ENCODE measurements at regions not wholly inside any gene's neighbourhood (a gene's known extent, or its start where the extent isn't known, plus 50 kb on each side); places are given as distances from the start of the nearest gene placed in this dataset.
"Not testable (repeated sequence)": the region's sequence is repeated elsewhere in the genome, so short reads cannot be mapped to it uniquely, and the experiment has no call there.

GRCh38 chr7:85796956-85797355, 610.1 kb upstream of the SEMA3D start:
- DNase-seq (ENCODE audit: low read depth in 1 of 2, low spot score in 1 of 2): no peak
- TF ChIP-seq, protein P1, sequence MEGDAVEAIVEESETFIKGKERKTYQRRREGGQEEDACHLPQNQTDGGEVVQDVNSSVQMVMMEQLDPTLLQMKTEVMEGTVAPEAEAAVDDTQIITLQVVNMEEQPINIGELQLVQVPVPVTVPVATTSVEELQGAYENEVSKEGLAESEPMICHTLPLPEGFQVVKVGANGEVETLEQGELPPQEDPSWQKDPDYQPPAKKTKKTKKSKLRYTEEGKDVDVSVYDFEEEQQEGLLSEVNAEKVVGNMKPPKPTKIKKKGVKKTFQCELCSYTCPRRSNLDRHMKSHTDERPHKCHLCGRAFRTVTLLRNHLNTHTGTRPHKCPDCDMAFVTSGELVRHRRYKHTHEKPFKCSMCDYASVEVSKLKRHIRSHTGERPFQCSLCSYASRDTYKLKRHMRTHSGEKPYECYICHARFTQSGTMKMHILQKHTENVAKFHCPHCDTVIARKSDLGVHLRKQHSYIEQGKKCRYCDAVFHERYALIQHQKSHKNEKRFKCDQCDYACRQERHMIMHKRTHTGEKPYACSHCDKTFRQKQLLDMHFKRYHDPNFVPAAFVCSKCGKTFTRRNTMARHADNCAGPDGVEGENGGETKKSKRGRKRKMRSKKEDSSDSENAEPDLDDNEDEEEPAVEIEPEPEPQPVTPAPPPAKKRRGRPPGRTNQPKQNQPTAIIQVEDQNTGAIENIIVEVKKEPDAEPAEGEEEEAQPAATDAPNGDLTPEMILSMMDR (IDR thresholded peaks at IDR 0.05; ENCODE audit: insufficient read depth, low read length): no peak
- TF ChIP-seq GABPA (IDR thresholded peaks at IDR 0.05; ENCODE audit: low read depth): no peak
- TF ChIP-seq, protein P2, sequence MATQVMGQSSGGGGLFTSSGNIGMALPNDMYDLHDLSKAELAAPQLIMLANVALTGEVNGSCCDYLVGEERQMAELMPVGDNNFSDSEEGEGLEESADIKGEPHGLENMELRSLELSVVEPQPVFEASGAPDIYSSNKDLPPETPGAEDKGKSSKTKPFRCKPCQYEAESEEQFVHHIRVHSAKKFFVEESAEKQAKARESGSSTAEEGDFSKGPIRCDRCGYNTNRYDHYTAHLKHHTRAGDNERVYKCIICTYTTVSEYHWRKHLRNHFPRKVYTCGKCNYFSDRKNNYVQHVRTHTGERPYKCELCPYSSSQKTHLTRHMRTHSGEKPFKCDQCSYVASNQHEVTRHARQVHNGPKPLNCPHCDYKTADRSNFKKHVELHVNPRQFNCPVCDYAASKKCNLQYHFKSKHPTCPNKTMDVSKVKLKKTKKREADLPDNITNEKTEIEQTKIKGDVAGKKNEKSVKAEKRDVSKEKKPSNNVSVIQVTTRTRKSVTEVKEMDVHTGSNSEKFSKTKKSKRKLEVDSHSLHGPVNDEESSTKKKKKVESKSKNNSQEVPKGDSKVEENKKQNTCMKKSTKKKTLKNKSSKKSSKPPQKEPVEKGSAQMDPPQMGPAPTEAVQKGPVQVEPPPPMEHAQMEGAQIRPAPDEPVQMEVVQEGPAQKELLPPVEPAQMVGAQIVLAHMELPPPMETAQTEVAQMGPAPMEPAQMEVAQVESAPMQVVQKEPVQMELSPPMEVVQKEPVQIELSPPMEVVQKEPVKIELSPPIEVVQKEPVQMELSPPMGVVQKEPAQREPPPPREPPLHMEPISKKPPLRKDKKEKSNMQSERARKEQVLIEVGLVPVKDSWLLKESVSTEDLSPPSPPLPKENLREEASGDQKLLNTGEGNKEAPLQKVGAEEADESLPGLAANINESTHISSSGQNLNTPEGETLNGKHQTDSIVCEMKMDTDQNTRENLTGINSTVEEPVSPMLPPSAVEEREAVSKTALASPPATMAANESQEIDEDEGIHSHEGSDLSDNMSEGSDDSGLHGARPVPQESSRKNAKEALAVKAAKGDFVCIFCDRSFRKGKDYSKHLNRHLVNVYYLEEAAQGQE (IDR thresholded peaks at IDR 0.05; ENCODE audit: insufficient replicate concordance, low read depth): no peak
- TF ChIP-seq POLR2AphosphoS5 (IDR thresholded peaks at IDR 0.05; ENCODE audit: low read depth): no peak
- TF ChIP-seq SPI1 (IDR thresholded peaks at IDR 0.05; ENCODE audit: borderline replicate concordance, low read depth): no peak
- Histone ChIP-seq H3K27me3 (ENCODE audit: insufficient read depth, poor library complexity, severe bottlenecking) (no peaks in the 10 kb centered on the region), H3K4me3 (replicated peaks; ENCODE audit: insufficient read depth, low read length) (no peak overlapping the region), H3K27ac (replicated peaks) (no peak overlapping the region)

- not testable (repeated sequence) for H3K4me3 ChIP-seq (replicated peaks; ENCODE audit: insufficient read depth, low read length); DNase-seq (ENCODE audit: low read depth in 1 of 2, low spot score in 1 of 2); H3K27me3 ChIP-seq (ENCODE audit: insufficient read depth, poor library complexity, severe bottlenecking); H3K27ac ChIP-seq (replicated peaks)
Measured at GRCh38 chr7:85791098-85791497, 604.2 kb upstream of the SEMA3D start.

- no peaks in the 10 kb centered on the region for H3K27me3 ChIP-seq (ENCODE audit: insufficient read depth, poor library complexity, severe bottlenecking)
- TF ChIP-seq, protein P2 (IDR thresholded peaks at IDR 0.05; ENCODE audit: insufficient replicate concordance, low read depth): no peak
- no peak for TF ChIP-seq GABPA (IDR thresholded peaks at IDR 0.05; ENCODE audit: low read depth)
- no peak for TF ChIP-seq POLR2AphosphoS5 (IDR thresholded peaks at IDR 0.05; ENCODE audit: low read depth)
- TF ChIP-seq, protein P1 (IDR thresholded peaks at IDR 0.05; ENCODE audit: insufficient read depth, low read length): no peak
- TF ChIP-seq SPI1 (IDR thresholded peaks at IDR 0.05; ENCODE audit: borderline replicate concordance, low read depth): no peak
- no peak overlapping the region for H3K27ac ChIP-seq (replicated peaks)
- H3K4me3 ChIP-seq (replicated peaks; ENCODE audit: insufficient read depth, low read length): no peak overlapping the region
- no peak for DNase-seq (ENCODE audit: low read depth in 1 of 2, low spot score in 1 of 2)
Measured at GRCh38 chr7:85781606-85782005, 594.8 kb upstream of the SEMA3D start.

DNA sequence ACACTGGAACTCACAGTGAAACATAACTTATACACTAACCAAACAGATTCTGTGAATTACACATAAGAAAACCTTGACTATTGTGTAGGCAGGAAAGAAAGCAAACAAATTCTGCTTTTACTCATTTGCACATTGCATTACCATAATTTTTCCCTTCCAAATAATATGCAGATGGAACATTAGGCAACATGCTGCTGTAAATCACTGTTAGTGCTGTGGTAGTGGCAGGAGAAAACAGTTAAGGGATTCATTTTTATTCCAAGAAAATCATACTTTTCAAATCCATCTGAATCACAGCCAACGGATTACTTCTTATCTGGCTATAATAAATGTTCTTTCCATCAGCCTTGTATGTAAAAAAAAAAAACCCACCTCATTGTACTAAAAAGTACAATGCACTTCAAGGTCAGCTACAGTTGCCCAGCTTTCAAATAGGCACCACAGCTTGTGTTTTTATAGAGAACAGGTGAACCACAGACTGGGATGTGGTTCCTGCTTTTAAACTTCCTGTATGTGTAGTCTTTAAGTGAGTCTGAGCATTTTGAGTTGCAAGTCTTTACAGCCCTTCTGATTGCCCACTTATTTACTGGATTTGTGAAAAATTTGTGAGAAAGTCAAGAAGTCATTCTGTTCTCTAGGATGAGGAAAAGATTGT, 590.0 kb upstream of the SEMA3D start:
- H3K4me3 ChIP-seq (replicated peaks; ENCODE audit: insufficient read depth, low read length): no peak overlapping the region
- H3K27ac ChIP-seq (replicated peaks): no peak overlapping the region
- no peak for DNase-seq (ENCODE audit: low read depth in 1 of 2, low spot score in 1 of 2)
- H3K27me3 ChIP-seq (ENCODE audit: insufficient read depth, poor library complexity, severe bottlenecking): no peaks in the 10 kb centered on the region
- no peak for TF ChIP-seq SPI1 (IDR thresholded peaks at IDR 0.05; ENCODE audit: borderline replicate concordance, low read depth)

- no peak for DNase-seq (ENCODE audit: low read depth in 1 of 2, low spot score in 1 of 2)
- no peak for TF ChIP-seq POLR2AphosphoS5 (IDR thresholded peaks at IDR 0.05; ENCODE audit: low read depth)
- no peak for TF ChIP-seq GABPA (IDR thresholded peaks at IDR 0.05; ENCODE audit: low read depth)
- no peak for TF ChIP-seq SPI1 (IDR thresholded peaks at IDR 0.05; ENCODE audit: borderline replicate concordance, low read depth)
- TF ChIP-seq, protein P1 (IDR thresholded peaks at IDR 0.05; ENCODE audit: insufficient read depth, low read length): no peak
- TF ChIP-seq, protein P2 (IDR thresholded peaks at IDR 0.05; ENCODE audit: insufficient replicate concordance, low read depth): no peak
Measured at GRCh38 chr7:85775431-85775830, 588.6 kb upstream of the SEMA3D start.

More at GRCh38 chr7:85775431-85775830, 588.6 kb upstream of the SEMA3D start:
- Histone ChIP-seq H3K4me3 (replicated peaks; ENCODE audit: insufficient read depth, low read length) (no peak overlapping the region), H3K27me3 (ENCODE audit: insufficient read depth, poor library complexity, severe bottlenecking) (no peaks in the 10 kb centered on the region), H3K27ac (replicated peaks) (no peak overlapping the region)

All from HL-60 (cell line).